ENCODE measurements at regions not wholly inside any gene's neighbourhood (a gene's known extent, or its start where the extent isn't known, plus 50 kb on each side); places are given as distances from the start of the nearest gene placed in this dataset.

- DNase-seq (ENCODE audit: low read depth in 2 of 2) = no peak
Measured at GRCh38 chr2:176502619-176503018, 233.4 kb downstream of the MTX2 start.

GRCh38 chr2:176503776-176504175 lies 234.5 kb downstream of the MTX2 start:
- DNase-seq (ENCODE audit: low read depth in 2 of 2) = no peak

DNA sequence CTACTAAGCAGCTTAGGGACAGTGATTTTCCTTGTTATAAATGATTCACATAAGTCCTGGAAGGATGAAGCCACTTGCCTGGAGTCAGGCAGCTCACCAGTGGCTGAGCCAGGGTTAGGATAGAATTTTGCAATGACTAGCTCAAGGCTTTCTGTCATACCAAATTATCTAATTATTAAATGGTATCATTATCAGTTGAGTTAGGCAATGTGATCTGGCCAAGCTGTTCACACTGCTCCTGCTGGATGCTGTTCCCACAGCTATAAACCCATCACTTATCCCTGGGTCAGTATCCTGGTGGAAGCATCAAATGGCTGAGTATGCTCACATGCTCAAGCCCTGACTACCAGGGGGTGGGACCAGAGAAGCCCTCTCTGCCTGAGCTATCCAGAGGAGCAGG lies 235.2 kb downstream of the MTX2 start:
- DNase-seq (ENCODE audit: low read depth in 2 of 2) = no peak

- no peak for DNase-seq (ENCODE audit: low read depth in 2 of 2)
Measured at GRCh38 chr2:176507786-176508185, 238.5 kb downstream of the MTX2 start.

DNA sequence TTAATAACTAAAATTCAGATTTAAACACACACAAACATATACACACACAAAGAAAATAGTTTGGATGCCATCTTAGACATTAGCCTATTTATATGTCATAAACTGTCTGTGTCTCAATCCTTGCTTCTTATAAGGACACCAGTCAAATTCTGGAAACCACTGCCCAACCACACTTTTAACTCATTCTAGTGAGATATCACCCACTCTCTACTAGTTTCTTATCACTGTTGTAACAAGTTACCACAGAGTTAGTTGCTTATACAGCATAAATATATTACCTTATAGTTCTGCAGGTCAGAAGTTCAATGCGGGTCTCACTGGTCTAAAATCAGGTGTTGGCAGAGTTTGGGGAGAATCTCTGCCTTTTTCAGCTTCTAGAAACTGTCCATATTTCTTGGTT lies 239.1 kb downstream of the MTX2 start:
- DNase-seq (ENCODE audit: low read depth in 2 of 2) = no peak

GRCh38 chr2:176508984-176509740 lies 239.9 kb downstream of the MTX2 start:
- DNase-seq (ENCODE audit: low read depth in 2 of 2) = no peak

DNA sequence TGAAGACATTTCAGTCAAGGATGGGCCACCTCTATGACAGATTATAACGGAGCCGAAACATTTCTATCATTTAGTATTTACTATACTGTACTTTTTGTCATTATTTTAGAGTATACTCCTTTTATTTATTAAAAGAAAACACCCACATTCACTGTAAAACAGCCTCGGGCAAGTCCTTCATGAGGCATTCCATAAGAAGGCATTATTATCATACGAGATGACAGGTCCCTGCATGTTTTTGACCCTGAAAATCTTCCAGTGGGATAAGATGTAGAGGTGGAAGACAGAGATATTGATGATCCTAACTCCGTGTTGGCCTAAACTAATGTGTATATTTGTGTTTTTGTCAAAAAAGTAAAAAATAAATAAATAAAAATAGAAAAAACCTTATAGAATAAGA lies 245.0 kb downstream of the MTX2 start:
- DNase-seq (ENCODE audit: low read depth in 2 of 2) = no peak

GRCh38 chr2:176514805-176515500 lies 245.7 kb downstream of the MTX2 start:
- no peak for DNase-seq (ENCODE audit: low read depth in 2 of 2)

GRCh38 chr2:176516051-176516602 lies 246.9 kb downstream of the MTX2 start:
- no peak for DNase-seq (ENCODE audit: low read depth in 2 of 2)

DNA sequence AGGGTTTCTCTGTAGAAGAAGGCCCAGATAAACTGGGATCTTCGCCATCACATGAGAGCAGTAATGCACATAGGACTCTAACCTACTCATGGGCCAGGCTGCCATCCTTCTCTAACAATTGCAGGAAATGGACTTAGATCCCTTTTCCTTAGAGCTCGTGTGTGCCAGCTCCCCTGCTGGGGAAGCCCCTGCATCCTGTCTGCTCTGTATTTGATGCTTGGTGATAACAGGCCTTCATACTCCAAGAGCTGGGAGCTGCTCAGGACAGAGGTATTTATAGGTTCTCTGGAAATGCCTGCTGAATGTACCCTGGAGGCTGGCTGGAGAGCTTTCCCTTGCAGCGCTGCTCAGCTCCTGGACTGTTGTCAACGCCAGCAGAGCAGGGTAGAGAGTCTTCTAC lies 249.6 kb downstream of the MTX2 start:
- no peak for DNase-seq (ENCODE audit: low read depth in 2 of 2)

GRCh38 chr2:176521878-176522670 lies 252.8 kb downstream of the MTX2 start:
- DNase-seq (ENCODE audit: low read depth in 2 of 2) = no peak

- no peak for DNase-seq (ENCODE audit: low read depth in 2 of 2)
Measured at GRCh38 chr2:176525086-176525485, 255.8 kb downstream of the MTX2 start.

DNA sequence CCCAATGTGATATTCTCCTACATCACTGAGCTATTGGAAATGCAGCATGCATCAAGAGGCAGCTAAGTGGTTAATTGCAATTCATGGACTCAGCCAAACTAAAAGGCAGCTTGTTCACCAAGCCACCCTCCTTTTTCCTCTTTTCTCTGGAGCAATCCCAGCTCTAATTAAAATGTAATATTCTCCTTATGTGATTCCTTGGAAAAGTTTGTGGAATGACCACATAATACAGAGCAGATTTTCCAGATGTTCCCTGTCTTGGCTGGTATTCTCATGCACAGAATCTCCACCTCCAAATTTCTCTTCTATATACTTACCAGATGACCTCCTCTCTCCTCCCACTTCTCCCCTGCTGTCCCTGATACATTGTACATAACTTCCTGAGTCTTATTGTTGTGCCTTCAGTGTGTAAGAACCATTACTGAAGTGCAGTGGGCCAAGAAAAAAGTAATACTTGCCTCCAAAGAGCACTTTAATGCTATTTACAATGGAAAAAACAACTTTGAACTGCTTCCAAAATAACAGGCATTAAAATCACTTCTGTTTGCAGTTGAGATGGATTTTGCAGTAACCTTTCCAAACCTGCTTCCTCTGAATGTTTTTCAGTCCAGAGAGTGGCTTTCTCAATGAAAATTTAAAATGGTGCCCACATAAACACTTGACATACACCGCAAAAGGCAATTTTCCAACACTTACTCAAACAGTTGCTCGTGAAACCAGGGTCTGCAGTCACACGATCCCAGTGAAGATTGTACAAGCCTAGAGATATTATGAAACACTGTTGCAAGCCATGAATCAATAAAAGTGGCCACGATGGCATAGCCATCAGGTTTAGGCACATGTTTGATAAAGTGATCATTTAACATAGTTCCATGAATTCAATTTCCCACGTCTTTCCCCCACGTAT lies 258.0 kb downstream of the MTX2 start:
- DNase-seq (ENCODE audit: low read depth in 2 of 2) = no peak

GRCh38 chr2:176531608-176532007 lies 262.4 kb downstream of the MTX2 start:
- no peak for DNase-seq (ENCODE audit: low read depth in 2 of 2)

GRCh38 chr2:176533505-176534193 lies 264.4 kb downstream of the MTX2 start:
- no peak for DNase-seq (ENCODE audit: low read depth in 2 of 2)

DNA sequence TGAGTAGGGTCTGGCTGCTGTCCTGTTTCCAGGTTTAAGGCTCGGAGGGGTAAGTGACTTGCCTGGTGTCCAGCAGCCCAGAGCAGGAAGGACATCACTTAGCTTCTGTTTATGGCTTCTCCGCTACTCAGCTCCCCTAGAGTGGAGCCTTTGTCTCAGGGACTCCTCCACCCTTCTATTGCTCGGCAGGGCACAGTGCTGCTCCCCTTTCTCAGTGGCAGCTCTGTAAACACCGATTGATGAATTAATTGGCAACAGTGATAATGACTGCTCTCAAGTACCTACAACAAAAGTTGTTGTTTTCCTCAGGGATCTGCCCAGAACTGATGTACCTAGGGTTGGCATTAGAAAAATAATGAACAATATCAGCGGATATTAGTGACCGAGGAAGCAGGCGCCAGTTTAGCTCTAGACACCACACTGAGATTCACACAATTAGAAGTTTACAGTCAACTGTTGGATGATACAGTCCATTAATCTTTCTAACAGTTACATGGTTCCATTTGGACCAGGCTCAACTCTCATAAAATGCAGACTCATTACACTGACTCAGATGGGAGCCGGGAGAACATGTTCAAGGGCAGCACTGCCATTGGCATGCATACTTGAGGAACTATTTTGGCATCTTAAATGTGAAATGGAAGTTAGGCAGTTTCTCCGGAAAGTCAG lies 265.7 kb downstream of the MTX2 start:
- DNase-seq (ENCODE audit: low read depth in 2 of 2) = no peak

- DNase-seq (ENCODE audit: low read depth in 2 of 2) = no peak
Measured at GRCh38 chr2:176535467-176536113, 266.3 kb downstream of the MTX2 start.

DNA sequence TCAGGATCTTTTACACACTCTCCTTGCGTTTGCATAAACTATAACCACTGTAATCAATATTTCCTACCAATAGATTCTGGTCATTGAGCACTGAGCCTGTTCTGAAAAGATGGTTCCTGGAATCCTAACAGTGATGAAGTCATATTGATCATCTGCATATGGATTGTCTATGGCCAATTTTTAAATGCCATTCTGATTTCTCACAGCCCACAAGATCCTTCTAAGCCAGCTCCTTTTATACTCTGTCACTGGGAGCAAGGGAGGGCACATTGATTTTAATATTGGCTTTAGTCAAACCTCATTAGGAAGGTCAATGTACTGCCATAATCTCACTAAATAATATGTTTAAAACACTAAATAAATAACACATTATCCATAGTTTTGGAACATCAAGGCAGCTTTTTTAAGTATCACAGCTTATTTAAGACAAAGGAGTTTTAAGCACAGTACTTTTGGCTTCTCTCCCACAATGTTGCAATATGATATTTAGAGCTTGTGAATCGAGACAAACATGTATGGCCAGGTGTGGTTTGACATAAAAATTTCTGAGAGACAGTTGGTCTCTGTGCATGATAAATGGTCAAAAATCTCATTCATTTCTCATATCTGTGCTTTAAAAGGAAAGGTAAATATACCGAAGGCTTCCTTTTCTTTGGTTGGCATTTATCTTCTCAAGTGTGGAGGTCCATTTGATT lies 267.3 kb downstream of the MTX2 start:
- DNase-seq (ENCODE audit: low read depth in 2 of 2) = no peak

GRCh38 chr2:176537932-176538331 lies 268.7 kb downstream of the MTX2 start:
- no peak for DNase-seq (ENCODE audit: low read depth in 2 of 2)
